HG03280 (cell line): ENCODE measurements at regions not wholly inside any gene's neighbourhood (a gene's known extent, or its start where the extent isn't known, plus 50 kb on each side); places are given as distances from the start of the nearest gene placed in this dataset.

Source experiments
- ATAC-seq: cut with Tn5 transposase; IDR thresholded peaks from one replicate; pipeline ENCODE4 v1.9.1; 2021; ENCODE audit warnings: mild to moderate bottlenecking, moderate library complexity; ENCODE audit not compliant: unreplicated experiment

DNA sequence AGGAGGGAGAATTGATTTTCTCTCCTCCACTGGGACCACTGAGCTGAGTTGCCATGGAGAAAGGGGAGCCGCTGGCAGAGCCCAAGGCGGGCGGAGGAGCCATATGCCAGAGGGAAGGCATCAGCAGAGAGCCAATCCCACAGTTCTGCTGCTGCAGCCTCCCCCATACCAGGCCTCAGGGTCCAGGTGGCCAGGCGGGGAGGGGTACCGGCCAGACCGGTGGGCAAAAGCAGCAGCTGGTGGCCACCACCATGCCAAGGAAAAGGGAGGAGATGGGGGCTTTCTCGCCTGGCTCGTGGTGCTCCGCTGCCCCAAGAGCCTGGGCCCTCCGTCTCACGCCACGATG, 72.8 kb downstream of the PITPNM2 start:
- ATAC-seq: no peak

DNA sequence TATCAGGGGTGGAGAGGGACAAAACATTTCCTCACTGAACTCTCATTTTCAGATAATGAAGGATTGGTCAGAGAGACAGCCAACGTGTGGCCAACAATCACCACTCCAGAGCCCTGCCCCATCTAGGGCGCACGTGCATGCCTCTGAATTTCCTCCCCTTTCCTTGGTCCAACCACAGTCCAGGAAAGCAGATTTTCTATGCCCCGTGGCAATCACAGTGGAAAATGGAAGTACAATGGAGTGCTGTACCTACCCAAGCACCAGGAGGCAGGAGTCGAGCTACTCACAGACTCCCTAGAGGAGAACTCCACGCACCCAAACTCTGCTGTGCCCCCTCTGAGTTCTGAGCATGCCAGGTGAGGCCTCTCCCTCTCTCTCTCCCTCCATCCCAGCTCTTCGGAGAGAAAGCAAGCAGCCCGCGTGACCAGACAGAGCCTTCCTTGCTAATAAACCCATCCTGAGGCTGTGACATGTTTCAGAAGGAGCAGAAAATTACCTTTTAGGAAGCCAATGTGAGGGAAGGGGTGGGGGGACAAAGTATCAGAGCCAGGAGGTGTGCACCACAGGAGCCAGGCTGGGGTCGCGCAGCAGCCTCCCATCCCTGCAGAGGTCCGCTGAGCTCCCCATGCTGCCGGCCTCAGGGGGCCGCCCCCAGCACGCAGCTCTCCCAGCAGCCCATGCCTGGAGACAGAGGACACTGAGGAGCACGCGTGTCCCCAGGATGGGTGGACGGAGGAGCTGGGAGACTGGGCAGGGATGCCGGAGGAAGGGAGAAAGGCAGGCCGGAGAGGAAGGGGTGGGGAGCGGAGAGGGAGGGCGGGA, 73.4 kb downstream of the PITPNM2 start:
- ATAC-seq: no peak

DNA sequence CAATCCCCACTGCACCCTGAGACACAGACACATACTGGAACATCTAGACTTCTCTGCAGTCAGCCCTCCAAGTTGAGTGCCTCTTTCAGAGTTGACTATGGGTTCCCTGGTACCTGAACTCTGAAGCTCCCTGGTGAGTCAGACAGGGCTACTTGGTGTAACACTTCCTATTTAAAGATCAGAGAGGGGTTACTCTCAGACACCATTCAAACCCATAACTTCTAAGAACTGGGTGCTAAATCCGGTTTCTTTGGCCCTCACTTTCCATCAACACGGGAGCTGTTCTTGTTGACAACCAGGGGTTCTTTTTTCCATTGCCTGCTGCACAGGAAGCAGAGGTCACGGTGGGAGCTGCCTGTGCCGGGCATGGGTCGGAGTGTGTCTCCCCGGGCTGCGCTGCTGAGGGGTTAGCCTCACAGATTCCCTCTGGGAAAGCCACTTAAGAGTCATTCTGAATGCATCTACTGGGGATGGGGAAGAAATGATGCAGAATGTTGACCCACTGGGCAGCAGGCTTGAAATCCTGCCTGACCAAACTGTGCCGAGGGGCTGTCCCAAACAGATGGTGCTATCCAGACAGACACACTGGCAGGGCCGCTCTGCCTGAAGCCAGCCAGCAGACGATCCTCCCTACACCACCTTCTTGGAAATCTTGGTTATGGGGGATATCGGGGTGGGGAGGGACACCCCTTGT, 74.1 kb downstream of the PITPNM2 start:
- ATAC-seq: no peak

DNA sequence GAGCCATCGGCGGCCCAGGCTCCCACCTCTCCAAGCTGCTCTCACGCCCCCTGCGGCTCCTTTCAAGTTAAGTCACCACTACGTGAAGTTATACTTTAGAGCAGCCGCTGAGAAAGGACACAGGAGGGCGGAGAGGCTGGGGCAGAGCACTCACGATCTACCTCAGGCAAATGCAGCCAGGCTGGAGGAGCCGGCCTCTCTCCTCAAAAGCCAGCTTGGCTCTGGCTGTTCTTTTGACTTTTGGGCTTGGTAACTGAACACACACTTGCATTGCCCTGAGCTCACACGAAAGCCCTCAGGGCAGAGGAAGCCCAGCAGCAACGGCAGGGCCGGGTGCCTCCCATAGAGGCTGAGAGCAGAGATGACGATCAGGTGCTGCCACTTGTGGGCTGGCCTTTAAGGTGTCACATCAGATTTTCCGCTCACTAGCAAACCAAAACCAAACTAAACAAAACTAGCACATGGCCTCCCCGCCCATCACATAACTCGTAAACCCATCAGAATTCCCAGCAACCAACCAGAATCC, 75.2 kb downstream of the PITPNM2 start:
- peak; percentile 70 for ATAC-seq

DNA sequence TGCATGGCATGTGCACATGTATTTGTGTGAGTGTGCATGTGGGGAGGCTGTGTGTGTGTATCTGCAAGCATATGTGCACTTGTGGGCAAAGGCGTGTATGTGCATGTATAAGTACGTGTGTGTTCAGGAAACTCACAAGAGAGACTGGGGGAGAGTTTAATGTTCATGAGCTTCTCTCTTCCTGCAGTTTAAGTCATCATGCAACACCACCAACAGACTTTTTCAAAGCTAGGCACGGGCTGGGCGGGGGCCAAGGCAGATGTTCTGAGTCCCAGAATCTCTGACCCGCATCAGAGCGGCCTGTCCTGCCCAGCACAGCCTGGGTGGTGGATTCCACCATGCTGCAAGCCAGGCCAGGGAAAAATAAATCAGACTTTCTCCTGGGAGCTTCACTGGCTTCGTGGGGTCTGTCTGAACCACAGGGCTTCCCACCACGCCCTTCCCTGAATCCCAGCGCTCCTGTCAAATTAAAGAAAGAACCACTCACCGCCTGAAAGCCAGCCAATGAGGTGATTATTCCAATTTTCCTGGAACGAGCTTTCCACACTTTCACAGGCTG, 75.7 kb downstream of the PITPNM2 start:
- ATAC-seq: no peak

DNA sequence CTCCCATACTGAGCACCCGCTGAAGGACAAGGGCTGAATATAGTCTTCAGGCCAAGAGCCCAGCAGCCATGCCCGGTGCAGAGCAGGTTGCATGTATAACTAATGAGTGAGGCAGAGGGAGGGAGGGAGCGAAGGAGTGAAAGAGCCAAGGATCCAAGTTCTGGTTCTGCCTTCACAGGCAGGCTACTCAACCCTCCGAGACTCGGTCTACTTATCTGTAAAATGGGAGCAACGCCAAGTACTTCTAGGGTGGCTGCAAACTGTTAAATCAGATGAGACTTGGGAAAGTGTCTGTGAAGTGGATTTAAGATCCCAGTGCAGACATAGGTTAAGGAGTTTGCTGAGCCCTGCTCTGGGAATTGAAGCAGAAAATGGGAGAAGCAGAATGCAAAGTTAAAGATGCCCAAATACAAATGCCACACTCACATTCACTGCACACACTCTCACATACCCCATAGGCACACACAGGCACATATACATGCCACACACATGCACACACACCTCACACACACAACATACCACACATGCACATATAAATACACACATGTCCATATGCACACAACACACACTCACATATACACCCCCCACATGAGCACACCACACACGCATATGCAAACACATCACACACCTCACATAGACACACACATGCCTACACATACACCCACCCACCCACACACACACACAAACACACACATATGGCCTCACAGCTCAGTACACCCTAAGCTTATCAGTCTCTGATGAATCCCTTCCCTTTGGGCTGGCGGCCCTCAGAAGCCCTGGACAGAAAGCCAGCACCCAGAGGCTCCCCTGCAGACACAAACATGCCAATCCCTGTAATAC, 76.7 kb downstream of the PITPNM2 start:
- ATAC-seq: no peak

DNA sequence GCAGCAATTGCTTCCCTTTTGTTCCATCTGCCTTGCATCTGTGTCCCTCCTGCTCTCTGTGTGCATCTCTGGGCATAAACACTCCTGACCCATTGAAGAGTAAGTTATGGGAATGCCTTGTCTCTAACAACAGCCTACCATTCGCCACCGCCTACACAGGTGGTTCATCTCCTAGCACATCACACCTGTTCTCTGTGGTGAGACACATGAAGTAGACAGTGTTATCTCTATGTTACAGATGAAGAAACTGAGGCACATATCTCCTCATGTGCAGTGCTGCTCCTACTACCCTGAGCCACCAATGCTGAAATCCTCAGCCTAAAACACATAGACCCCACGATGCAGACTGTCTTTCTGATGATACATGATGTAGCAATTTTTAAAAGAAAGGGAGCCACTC, 77.6 kb downstream of the PITPNM2 start:
- ATAC-seq: no peak

DNA sequence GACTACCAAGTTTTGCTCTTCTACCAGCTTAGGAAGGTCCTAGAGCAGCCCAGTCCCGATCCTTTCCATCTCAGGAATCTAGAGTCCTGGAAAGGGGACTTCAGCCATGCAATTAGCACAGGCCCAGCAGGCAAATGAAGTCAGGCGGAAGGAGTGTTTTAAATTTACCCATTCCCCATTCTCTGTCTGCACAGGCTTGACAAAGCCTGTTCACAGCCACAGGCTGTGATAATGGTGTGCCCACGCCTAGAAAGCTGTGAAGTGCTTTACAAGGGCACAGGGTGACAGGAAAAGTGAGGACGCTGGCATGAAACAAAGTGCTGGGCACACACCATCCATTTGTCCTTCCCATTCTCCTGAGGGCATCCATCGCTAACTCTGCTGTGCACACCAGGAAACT, 79.0 kb downstream of the PITPNM2 start:
- no peak for ATAC-seq

DNA sequence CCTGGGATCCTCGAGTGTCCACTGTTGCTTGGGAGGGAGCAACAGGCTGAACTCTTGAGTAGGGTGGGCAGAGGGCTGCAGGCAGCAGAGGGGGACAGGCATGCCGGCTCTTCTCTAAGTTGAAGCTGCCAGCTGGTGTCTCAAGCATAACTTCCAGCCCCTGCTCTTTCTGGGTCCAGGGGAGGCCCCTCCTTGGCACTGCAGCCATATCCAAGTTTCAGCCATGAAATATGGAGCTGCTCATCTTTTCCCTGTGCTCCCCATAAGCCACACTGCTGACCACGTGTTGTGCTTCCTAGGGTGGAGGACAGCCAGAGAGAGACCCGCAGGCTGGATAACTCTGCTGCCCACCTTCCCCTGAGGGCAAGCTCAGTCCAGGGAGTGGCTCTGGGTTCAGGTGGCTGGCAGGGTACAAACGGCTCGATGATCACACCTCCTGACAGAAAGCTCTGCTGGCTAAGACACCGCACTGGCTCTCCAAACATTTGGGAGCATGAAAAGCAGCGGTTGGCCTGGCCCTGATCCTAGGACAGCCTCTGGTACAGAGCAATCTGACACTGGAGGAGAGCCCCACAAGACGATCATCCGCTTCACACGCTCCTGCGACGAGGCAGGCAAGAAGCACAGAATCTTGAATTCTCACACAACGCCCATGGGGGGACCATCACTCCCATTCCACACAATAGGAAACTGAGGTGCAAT, 79.6 kb downstream of the PITPNM2 start:
- ATAC-seq: no peak

DNA sequence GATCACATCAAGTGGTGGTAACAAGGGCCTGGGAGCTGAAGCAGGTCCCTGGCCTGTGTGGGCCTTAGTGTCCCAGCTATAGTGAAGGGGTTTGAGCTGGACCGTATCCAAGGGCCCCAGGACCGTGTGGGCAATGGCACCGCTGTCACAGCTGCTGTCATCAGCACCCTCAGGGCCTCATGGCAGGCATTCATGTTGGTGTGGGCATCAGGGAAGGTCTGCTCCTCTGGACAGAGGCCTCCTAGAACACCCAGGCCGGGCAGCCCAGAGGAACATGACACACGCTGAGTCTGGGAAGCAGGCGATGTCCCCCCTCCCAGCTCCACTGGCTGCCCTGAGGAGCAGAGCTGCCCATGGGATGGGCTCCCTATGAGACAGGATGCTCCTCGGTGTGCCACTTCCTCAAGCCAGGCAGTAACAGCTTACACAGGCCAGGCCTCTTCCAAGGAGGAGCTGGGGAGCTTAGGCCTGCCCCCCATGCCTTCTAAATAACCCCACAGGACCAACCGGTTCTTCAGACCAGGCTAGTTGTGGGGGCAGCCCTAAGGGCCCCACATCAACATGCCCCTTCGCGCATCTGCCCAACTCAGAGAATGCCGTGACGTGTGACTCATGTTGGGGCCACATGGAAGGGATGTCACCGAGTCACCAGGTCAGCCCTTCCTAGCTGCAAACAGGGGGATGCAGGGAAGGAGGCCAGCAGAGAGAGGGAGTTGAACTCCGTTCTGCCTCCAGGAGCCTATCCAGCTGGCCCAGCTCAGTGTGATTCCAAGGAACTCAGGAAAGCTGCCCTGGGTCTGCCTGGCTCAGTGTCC, 80.4 kb downstream of the PITPNM2 start:
- ATAC-seq: no peak

DNA sequence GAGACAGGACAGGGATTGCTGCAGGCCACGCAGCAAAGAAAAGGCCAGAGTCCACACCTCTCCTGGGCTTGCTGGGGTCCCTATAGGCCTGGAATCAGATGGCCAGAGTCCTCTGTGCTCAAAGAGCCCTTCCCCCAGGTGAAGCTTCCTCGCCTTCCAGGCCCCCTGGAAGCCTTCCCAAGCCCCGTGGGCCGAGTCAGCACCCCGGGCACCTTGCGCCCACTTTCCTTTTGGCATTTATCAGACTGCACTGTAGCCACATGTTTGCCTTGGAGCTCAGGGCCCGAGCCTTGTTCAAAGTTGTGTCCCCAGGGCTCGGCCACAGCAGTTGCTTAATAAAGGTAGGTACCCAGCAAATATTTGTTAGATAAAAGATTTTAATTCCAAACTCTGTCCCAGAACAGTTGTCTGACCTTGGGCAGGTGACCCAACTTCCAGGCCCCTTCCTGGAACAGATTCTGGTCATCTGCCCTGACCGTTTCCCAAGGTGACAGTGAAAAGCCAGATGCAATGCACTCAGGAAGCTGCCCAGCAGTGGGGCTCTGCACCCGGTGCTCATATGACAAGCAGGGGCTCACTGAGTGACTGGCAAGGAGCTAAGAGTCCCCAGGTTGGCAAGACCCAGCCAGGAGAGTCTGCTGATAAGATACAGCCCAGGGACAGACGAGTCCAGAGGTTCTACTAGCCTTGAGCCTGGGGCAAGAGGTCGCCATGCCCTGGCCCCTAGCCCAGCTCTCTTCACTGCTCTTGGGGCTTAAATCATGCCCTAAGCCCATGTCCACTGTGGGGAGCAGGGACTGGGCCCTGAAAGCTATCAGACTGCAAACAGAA, 81.2 kb downstream of the PITPNM2 start:
- ATAC-seq: no peak

DNA sequence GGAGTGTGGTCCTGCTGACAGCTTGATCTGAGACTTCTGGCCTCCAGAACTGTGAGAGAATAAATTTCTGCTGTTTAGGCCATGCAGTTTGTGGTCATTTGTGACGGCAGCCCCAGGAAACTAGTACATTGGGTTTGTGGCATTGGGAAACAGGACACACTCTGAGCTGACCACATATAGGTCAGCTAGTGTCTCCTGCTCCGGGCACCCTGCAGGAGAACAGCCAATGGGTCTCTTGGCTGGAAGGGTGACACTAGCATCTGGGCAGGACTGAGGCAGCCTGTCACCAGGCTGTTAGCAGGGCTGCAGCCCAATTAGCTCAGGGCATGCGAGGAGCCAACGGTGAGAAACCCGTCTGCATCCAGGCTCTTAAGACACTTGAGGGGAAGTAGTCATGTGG, 83.2 kb downstream of the PITPNM2 start:
- no peak for ATAC-seq

DNA sequence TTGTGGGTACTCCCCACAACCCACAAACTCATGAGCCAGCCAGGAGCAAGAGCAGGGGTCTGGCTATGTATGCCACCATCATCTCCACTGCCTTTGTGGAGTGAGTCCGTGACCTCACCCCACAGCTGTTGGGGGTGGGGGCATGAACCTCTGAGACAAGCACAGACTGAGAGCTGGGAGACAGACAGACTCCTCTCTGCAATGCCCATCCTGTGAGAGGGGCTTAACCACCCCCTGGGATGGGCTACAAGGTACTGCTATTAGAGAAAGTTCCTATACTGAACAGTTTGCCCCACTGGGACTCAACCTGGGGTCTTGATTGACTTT, 84.5 kb downstream of the PITPNM2 start:
- ATAC-seq: no peak

DNA sequence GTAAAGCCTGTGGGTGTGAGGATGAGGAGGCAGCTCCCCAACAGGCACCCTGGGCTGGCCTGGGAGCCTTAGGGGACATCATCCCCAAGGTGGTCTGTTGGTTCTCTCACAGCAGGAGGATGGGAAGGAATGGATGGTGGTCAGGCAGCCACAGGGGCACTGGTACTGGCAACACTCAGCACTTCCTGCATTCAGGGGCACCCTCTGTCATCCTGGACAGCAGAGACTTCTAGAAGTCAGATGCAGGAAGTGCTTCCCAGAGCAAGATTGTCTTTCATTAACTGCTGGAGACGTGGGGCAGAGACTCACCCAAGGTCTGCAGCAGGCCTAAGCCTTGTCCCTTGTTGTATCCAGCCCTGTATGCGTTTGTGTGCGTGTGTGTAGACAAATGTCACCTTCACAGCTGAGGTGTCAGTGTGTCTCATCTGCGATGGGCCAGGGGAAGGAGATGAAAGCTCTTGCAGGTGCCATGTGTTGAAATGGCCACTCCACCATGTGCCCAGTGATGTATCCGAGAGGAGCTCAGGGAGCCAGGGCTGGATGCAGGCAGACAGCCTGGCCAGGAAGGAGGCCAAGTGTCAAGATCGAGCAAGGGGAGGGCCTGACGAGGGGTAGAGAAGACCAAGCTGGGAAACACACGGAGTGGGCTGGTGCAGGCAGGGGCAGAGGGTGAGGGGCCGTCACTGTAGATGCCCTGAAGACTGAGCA, 85.1 kb downstream of the PITPNM2 start:
- no peak for ATAC-seq

DNA sequence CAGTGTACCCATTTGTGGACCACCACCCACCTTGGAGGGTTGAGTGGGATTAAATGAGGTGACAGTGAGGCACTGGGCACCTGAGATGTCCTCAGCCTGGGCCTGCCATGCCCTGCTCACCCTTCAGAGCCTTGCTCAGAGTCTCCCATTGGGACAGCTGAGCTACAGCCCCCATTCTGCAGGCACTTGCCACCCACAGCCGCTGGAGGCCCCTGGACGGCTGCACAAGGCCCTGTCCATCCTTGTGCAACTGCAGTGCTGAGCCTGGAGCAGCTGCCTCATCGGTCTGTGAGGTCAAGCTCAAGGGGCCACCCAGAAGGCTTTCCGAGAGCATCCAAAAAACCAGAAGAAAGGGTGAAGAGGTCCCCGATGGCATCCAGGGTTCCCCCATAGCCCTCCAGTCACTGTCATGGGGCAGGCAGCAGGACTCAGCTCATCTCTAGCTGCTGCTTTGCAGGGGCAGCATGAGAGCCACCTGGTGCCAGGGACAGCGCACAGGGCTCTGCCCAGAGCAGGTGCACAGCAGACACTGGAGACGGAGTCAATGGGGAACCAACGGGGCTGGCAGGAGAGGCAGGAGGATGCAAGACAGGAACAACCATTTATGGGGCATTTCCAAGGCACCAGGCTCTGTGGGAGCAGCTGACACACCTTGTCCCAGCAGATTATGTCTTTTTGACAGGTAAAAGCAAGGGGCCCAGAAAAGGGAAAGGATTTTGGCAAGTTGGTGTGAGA, 84.6 kb downstream of the ARL6IP4 start:
- ATAC-seq: no peak

DNA sequence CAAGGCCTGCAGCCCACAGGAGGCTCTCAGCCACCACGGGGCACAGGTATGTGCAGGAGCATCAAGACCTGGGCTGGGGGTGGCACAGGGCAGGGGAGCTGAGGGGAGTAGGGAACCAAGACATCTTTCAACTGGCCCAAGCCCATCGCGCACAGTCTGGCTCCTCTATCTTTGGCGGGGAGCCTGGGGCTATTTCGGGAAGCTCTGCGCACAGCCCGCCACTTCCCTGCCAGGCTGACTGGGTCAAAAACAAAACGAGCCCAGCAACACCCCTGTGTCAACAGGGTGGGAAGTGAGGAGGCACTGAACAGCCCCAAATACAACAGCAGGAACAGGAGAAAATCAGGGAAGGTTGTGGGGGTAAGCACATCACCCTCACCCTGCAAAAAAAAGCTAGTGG, 83.9 kb downstream of the ARL6IP4 start:
- no peak for ATAC-seq

DNA sequence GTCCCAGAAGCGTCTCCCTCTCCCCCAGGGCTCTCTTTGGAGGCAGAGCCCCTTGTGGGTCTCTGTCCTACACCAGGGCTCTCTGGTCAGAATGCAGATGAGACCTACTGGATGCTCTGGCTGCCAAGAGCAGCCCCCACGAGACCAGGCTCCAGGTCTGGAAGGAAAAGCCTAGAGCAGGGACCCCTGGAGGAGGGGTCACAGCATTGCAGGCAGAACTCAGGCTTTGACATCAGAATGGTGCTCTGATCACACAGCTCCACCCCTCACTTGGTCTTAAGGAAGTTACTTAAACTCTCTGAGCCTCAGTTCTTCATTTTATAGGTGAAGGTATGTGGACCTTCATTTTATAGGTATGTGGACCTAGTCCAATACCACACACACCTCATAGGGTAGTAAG, 83.1 kb downstream of the ARL6IP4 start:
- ATAC-seq: no peak
